HPDE6-E6E7 (cell line): ENCODE measurements at regions not wholly inside any gene's neighbourhood (a gene's known extent, or its start where the extent isn't known, plus 50 kb on each side); places are given as distances from the start of the nearest gene placed in this dataset.
A peak's percentile ranks its signal among the peaks of the same experiment; 100 is the strongest.

Experiments
- DNase-seq: peaks from one replicate; pipeline ENCODE4 v3.0.0; 2011; ENCODE audit warnings: missing footprints; ENCODE audit errors: extremely low spot score

- peak; percentile 57 for DNase-seq
Measured at GRCh38 chr6:111987295-111987694, 66.6 kb upstream of the CCN6 start.

- DNase-seq: no peak
Measured at GRCh38 chr6:111988926-111989325, 65.0 kb upstream of the CCN6 start.

GRCh38 chr6:111989743-111990142 is 64.2 kb upstream of the CCN6 start:
- no peak for DNase-seq

GRCh38 chr6:111990214-111990613 is 63.7 kb upstream of the CCN6 start:
- no peak for DNase-seq

- no peak for DNase-seq
Measured at GRCh38 chr6:111992851-111993250, 61.1 kb upstream of the CCN6 start.

- no peak for DNase-seq
Measured at GRCh38 chr6:111993342-111993741, 60.6 kb upstream of the CCN6 start.

GRCh38 chr6:111994791-111995190 is 59.1 kb upstream of the CCN6 start:
- no peak for DNase-seq

GRCh38 chr6:111995404-111995803 is 58.5 kb upstream of the CCN6 start:
- no peak for DNase-seq

GRCh38 chr6:111996144-111996865 is 57.6 kb upstream of the CCN6 start:
- DNase-seq: no peak

GRCh38 chr6:111997078-111997852 is 56.6 kb upstream of the CCN6 start:
- DNase-seq: peak; percentile 70

GRCh38 chr6:111997853-111998208 is 56.1 kb upstream of the CCN6 start:
- DNase-seq: no peak

- DNase-seq: no peak
Measured at GRCh38 chr6:112002307-112002706, 51.6 kb upstream of the CCN6 start.
